K562 (cell line): ENCODE measurements at regions not wholly inside any gene's neighbourhood (a gene's known extent, or its start where the extent isn't known, plus 50 kb on each side); places are given as distances from the start of the nearest gene placed in this dataset.

Experiments used
- CTCF ChIP-seq, 3 experiments: IDR thresholded peaks in 2 of 3; conservative IDR thresholded peaks in 1 of 3; 2 replicates each; pipeline ENCODE4 v1.5.1; 2011 to 2012; ENCODE audit warnings: low read length in 3 of 3, mild to moderate bottlenecking in 3 of 3, control low read depth in 2 of 3, improper control_type of control experiment in 1 of 3, inconsistent platforms in 1 of 3, low read depth in 1 of 3, mixed read lengths in 1 of 3, moderate library complexity in 1 of 3; ENCODE audit not compliant: insufficient read depth in 2 of 3
- FOS ChIP-seq: IDR thresholded peaks from 3 replicates; pipeline ENCODE4 v1.6.1; 2011; ENCODE audit not compliant: insufficient read length; ENCODE audit errors: extremely low read depth
- GTF2E2 ChIP-seq: fragments of 200-800 bp; sonication (Bioruptor generic); IDR thresholded peaks from 2 replicates; pipeline ENCODE4 v1.6.1; 2016; ENCODE audit warnings: missing genetic modification characterization, missing compliant biosample characterization

- TF ChIP-seq CTCF (IDR thresholded peaks at IDR 0.05 in 2 of 3, conservative IDR thresholded peaks at IDR 0.05 in 1 of 3; ENCODE audit: insufficient read depth in 2 of 3, low read depth in 1 of 3, low read length in 3 of 3) (no peak), GTF2E2 (tag) (no peak), FOS (no peak)
Observed at GRCh38 chr17:49910094-49910857, 58.7 kb upstream of the DLX4 start.
